Fibroblast of skin of scalp (primary cell): ENCODE measurements at regions not wholly inside any gene's neighbourhood (a gene's known extent, or its start where the extent isn't known, plus 50 kb on each side); places are given as distances from the start of the nearest gene placed in this dataset.
"Not testable (repeated sequence)": the region's sequence is repeated elsewhere in the genome, so short reads cannot be mapped to it uniquely, and the experiment has no call there.

Experiments used
- DNase-seq: peaks from one replicate; pipeline ENCODE4 v3.0.0-alpha.2; 2013

- DNase-seq = not testable (repeated sequence)
Measured at GRCh38 chrX:133483771-133484170, 68.5 kb upstream of the GPC4 start.

GRCh38 chrX:133482056-133482952 is 67.0 kb upstream of the GPC4 start:
- peak; percentile 57 for DNase-seq

- DNase-seq = peak; percentile 33
Measured at GRCh38 chrX:133477986-133478385, 62.7 kb upstream of the GPC4 start.

GRCh38 chrX:133475953-133476352 is 60.7 kb upstream of the GPC4 start:
- DNase-seq = no peak

- no peak for DNase-seq
Measured at GRCh38 chrX:133475521-133475920, 60.2 kb upstream of the GPC4 start.

- no peak for DNase-seq
Measured at GRCh38 chrX:133474574-133474973, 59.3 kb upstream of the GPC4 start.

GRCh38 chrX:133473451-133473850 is 58.2 kb upstream of the GPC4 start:
- DNase-seq = peak; percentile 18

GRCh38 chrX:133468051-133468450 is 52.8 kb upstream of the GPC4 start:
- DNase-seq = no peak

- DNase-seq = no peak
Measured at GRCh38 chrX:133465254-133465653, 50.0 kb upstream of the GPC4 start.
